Cardiac fibroblast (primary cell): ENCODE measurements at regions not wholly inside any gene's neighbourhood (a gene's known extent, or its start where the extent isn't known, plus 50 kb on each side); places are given as distances from the start of the nearest gene placed in this dataset.

ENCODE experiments used
- DNase-seq, 2 donors: peaks; one replicate each; pipeline versions ENCODE4 v3.0.0 to v3.0.0-alpha.2; 2010; ENCODE audit warnings: low read depth in 2 of 2
- H3K4me3 ChIP-seq, 2 donors: replicated peaks in 1 of 2; 1 replicate in 1 of 2; 2 replicates in 1 of 2; pipeline ENCODE4 v1.5.1; 2011; ENCODE audit warnings: low read depth in 2 of 2, low read length in 2 of 2, mild to moderate bottlenecking in 2 of 2, moderate library complexity in 1 of 2
- CTCF ChIP-seq: IDR thresholded peaks from one replicate; pipeline ENCODE4 v1.5.1; 2011; ENCODE audit warnings: low read depth, mild to moderate bottlenecking, low read length, inconsistent platforms

GRCh38 chr12:94707036-94707435 lies 56.7 kb upstream of the TMCC3 start:
- TF ChIP-seq CTCF = no peak
- no peak overlapping the region for H3K4me3 ChIP-seq
- no peak for DNase-seq

GRCh38 chr12:94706250-94706661 lies 55.9 kb upstream of the TMCC3 start:
- TF ChIP-seq CTCF = no peak
- DNase-seq = peak in 1 of 2 donors; percentile 45
- no peak overlapping the region for H3K4me3 ChIP-seq

- no peak for DNase-seq
- no peak overlapping the region for H3K4me3 ChIP-seq
- no peak for TF ChIP-seq CTCF
Observed at GRCh38 chr12:94705676-94706075, 55.3 kb upstream of the TMCC3 start.

- DNase-seq = peak; percentile 78 to 90
- TF ChIP-seq CTCF = no peak
- no peak overlapping the region for H3K4me3 ChIP-seq
Observed at GRCh38 chr12:94704452-94705306, 54.3 kb upstream of the TMCC3 start.

GRCh38 chr12:94702696-94703095 lies 52.3 kb upstream of the TMCC3 start:
- no peak overlapping the region for H3K4me3 ChIP-seq
- TF ChIP-seq CTCF = no peak
- DNase-seq = no peak

GRCh38 chr12:94701711-94702110 lies 51.4 kb upstream of the TMCC3 start:
- no peak overlapping the region for H3K4me3 ChIP-seq
- no peak for DNase-seq
- no peak for TF ChIP-seq CTCF
